ENCODE measurements at regions not wholly inside any gene's neighbourhood (a gene's known extent, or its start where the extent isn't known, plus 50 kb on each side); places are given as distances from the start of the nearest gene placed in this dataset.

DNA sequence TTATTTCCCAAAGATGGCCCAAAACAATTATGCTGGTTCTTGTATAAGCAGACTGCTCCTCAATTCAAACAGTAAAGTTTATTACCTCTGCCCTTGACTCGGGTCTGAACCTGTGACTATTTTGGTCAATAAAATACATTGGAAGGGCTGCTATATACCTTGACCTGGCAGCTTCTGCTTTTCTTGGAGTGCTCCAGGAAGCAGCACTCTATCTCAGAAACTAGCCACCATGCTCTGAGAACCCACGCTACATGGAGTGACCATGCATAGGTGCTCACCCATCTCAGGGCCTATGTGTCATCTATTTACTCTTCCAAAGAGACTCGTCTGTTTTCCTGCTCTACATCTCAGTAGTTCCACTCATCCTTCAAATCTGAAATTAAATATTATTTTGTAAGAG is 299.9 kb downstream of the AHR start:
- TF ChIP-seq, protein P1, sequence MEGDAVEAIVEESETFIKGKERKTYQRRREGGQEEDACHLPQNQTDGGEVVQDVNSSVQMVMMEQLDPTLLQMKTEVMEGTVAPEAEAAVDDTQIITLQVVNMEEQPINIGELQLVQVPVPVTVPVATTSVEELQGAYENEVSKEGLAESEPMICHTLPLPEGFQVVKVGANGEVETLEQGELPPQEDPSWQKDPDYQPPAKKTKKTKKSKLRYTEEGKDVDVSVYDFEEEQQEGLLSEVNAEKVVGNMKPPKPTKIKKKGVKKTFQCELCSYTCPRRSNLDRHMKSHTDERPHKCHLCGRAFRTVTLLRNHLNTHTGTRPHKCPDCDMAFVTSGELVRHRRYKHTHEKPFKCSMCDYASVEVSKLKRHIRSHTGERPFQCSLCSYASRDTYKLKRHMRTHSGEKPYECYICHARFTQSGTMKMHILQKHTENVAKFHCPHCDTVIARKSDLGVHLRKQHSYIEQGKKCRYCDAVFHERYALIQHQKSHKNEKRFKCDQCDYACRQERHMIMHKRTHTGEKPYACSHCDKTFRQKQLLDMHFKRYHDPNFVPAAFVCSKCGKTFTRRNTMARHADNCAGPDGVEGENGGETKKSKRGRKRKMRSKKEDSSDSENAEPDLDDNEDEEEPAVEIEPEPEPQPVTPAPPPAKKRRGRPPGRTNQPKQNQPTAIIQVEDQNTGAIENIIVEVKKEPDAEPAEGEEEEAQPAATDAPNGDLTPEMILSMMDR (IDR thresholded peaks at IDR 0.05): no peak
- TF ChIP-seq POLR2A (IDR thresholded peaks at IDR 0.05): no peak
